H1 (cell line): ENCODE measurements at regions not wholly inside any gene's neighbourhood (a gene's known extent, or its start where the extent isn't known, plus 50 kb on each side); places are given as distances from the start of the nearest gene placed in this dataset.

ENCODE experiments used
- CTCF ChIA-PET: fragments of 300-600 bp; sonication (Branson Sonifier 250); formaldehyde crosslinking; loops from one replicate; lab custom pipeline; 2021; ENCODE audit not compliant: partially characterized antibody; lab: Charles Lee
- POLR2A ChIA-PET: fragments of 300-600 bp; sonication (Branson Sonifier 250); formaldehyde crosslinking; loops from one replicate; lab custom pipeline; 2021; ENCODE audit warnings: inconsistent platforms; ENCODE audit not compliant: partially characterized antibody; lab: Charles Lee
- DNase-seq, 2 experiments: peaks; one replicate each; pipeline versions ENCODE4 v3.0.0 to v3.0.0-alpha.2; 2010 to 2022; ENCODE audit warnings: low spot score in 2 of 2, low read depth in 1 of 2, mixed read lengths in 1 of 2
- FAIRE-seq: peaks from 2 replicates; lab custom pipeline; 2011; peaks lifted over from hg19 to GRCh38; lab: Jason Lieb, UNC
- H2AFZ ChIP-seq: 2 replicates; pipeline ENCODE4 v1.8.1; 2012; ENCODE audit warnings: low read length, inconsistent platforms
- H2AK5ac ChIP-seq: 2 replicates; pipeline ENCODE4 v1.6.1; 2013; ENCODE audit warnings: low read depth, low read length
- H2BK120ac ChIP-seq: replicated peaks from 2 replicates; pipeline ENCODE3; 2013; ENCODE audit warnings: low read depth, low read length, inconsistent platforms
- H2BK12ac ChIP-seq: 2 replicates; pipeline ENCODE4 v1.6.1; 2013; ENCODE audit warnings: low read depth, low read length
- H2BK15ac ChIP-seq: 2 replicates; pipeline ENCODE4 v1.6.1; 2013; ENCODE audit warnings: low read length
- H2BK20ac ChIP-seq: 2 replicates; pipeline ENCODE4 v1.6.1; 2013; ENCODE audit warnings: low read length
- H2BK5ac ChIP-seq: 2 replicates; pipeline ENCODE4 v1.6.1; 2013; ENCODE audit warnings: low read depth, low read length
- H3K14ac ChIP-seq: 2 replicates; pipeline ENCODE4 v1.6.1; 2013; ENCODE audit warnings: inconsistent platforms; ENCODE audit not compliant: insufficient read length
- H3K18ac ChIP-seq: 2 replicates; pipeline ENCODE4 v1.6.1; 2013; ENCODE audit warnings: low read length; ENCODE audit errors: extremely low read depth
- H3K23ac ChIP-seq: 2 replicates; pipeline ENCODE4 v1.6.1; 2013; ENCODE audit warnings: inconsistent platforms; ENCODE audit not compliant: insufficient read length
- H3K23me2 ChIP-seq: 2 replicates; pipeline ENCODE4 v1.6.1; 2013; ENCODE audit warnings: low read depth, low read length
- H3K27ac ChIP-seq: 2 replicates; pipeline ENCODE4 v1.6.1; 2011; ENCODE audit warnings: low read depth, low read length, inconsistent platforms
- H3K27me3 ChIP-seq, 4 experiments: replicated peaks in 1 of 4; 1 replicate in 1 of 4; 2 replicates in 3 of 4; pipeline versions ENCODE4 v1.6.1 to v1.8.1; 2011 to 2013; ENCODE audit warnings: low read length in 3 of 4, mild to moderate bottlenecking in 3 of 4, inconsistent platforms in 2 of 4, mixed read lengths in 2 of 4, moderate library complexity in 1 of 4; ENCODE audit not compliant: control insufficient read depth in 3 of 4, insufficient read depth in 3 of 4; ENCODE audit errors: extremely low read depth in 1 of 4
- H3K36me3 ChIP-seq, 4 experiments: 2 replicates each; pipeline versions ENCODE4 v1.6.1 to v1.8.1; 2011 to 2013; ENCODE audit warnings: mild to moderate bottlenecking in 4 of 4, low read length in 3 of 4, moderate library complexity in 2 of 4, control low read depth in 1 of 4, inconsistent platforms in 1 of 4; ENCODE audit not compliant: insufficient read depth in 4 of 4, control insufficient read depth in 2 of 4
- H3K4ac ChIP-seq: replicated peaks from 2 replicates; pipeline ENCODE3; 2013; ENCODE audit warnings: low read length, low read depth, mixed read lengths, inconsistent platforms; ENCODE audit not compliant: insufficient read length
- H3K4me1 ChIP-seq, 4 experiments: replicated peaks in 1 of 4; 1 replicate in 1 of 4; 2 replicates in 3 of 4; pipeline versions ENCODE4 v1.6.1 to v1.8.1; 2011 to 2013; ENCODE audit warnings: low read length in 3 of 4, inconsistent platforms in 2 of 4, mixed read lengths in 1 of 4; ENCODE audit not compliant: insufficient read depth in 4 of 4, control insufficient read depth in 3 of 4
- H3K4me2 ChIP-seq, 2 experiments: 2 replicates each; pipeline versions ENCODE4 v1.6.1 to v1.8.1; 2011 to 2013; ENCODE audit warnings: low read depth in 2 of 2, low read length in 2 of 2, control low read depth in 1 of 2, inconsistent platforms in 1 of 2, mild to moderate bottlenecking in 1 of 2; ENCODE audit not compliant: insufficient read depth in 1 of 2
- H3K4me3 ChIP-seq, 4 experiments: fragments of 200-600, 300-600 bp in 1 of 4; sonication (generic), shearing (Covaris generic), sonication (Bioruptor Twin) in 1 of 4; 2 replicates each; pipeline versions ENCODE4 v1.5.1 to v1.8.1; 2011 to 2016; ENCODE audit warnings: low read length in 4 of 4, low read depth in 3 of 4, control low read depth in 2 of 4, inconsistent platforms in 2 of 4, mild to moderate bottlenecking in 2 of 4, mixed read lengths in 1 of 4, moderate library complexity in 1 of 4; ENCODE audit not compliant: insufficient read depth in 2 of 4; ENCODE audit errors: extremely low read depth in 1 of 4
- H3K56ac ChIP-seq: replicated peaks from 2 replicates; pipeline ENCODE3; 2013; ENCODE audit warnings: low read depth, mild to moderate bottlenecking, mixed read lengths, low read length, inconsistent platforms; ENCODE audit not compliant: insufficient read length
- H3K79me1 ChIP-seq: 2 replicates; pipeline ENCODE4 v1.6.1; 2013; ENCODE audit warnings: low read depth, low read length, control low read depth
- H3K79me2 ChIP-seq, 2 experiments: 2 replicates each; pipeline versions ENCODE4 v1.6.1 to v1.8.1; 2012 to 2013; ENCODE audit warnings: low read length in 2 of 2, mild to moderate bottlenecking in 2 of 2, inconsistent platforms in 1 of 2; ENCODE audit not compliant: insufficient read depth in 2 of 2, control insufficient read depth in 1 of 2
- H3K9ac ChIP-seq, 4 experiments: replicated peaks in 1 of 4; 1 replicate in 1 of 4; 2 replicates in 3 of 4; pipeline versions ENCODE4 v1.6.1 to v1.8.1; 2011 to 2013; ENCODE audit warnings: low read depth in 3 of 4, low read length in 3 of 4, control low read depth in 2 of 4, mild to moderate bottlenecking in 2 of 4, moderate library complexity in 2 of 4, inconsistent platforms in 1 of 4; ENCODE audit errors: extremely low read depth in 1 of 4
- H3K9me3 ChIP-seq, 2 experiments: 2 replicates each; pipeline versions ENCODE4 v1.6.1 to v1.8.1; 2012 to 2013; ENCODE audit warnings: mild to moderate bottlenecking in 2 of 2, moderate library complexity in 2 of 2, control low read depth in 1 of 2, inconsistent platforms in 1 of 2, low read depth in 1 of 2, low read length in 1 of 2, mixed read lengths in 1 of 2; ENCODE audit not compliant: insufficient read depth in 2 of 2
- H4K20me1 ChIP-seq, 2 experiments: replicated peaks in 1 of 2; 2 replicates each; pipeline versions ENCODE3 to v1.8.1; 2011 to 2013; ENCODE audit warnings: inconsistent platforms in 2 of 2, low read length in 2 of 2, mild to moderate bottlenecking in 1 of 2; ENCODE audit not compliant: insufficient read depth in 2 of 2, control insufficient read depth in 1 of 2
- H4K5ac ChIP-seq: 2 replicates; pipeline ENCODE4 v1.6.1; 2013; ENCODE audit warnings: low read length, low read depth, mixed read lengths, inconsistent platforms; ENCODE audit not compliant: insufficient read length
- H4K8ac ChIP-seq: 2 replicates; pipeline ENCODE4 v1.8.0; 2013; ENCODE audit warnings: mild to moderate bottlenecking, moderate library complexity, low read length, inconsistent platforms; ENCODE audit not compliant: insufficient read depth; ENCODE audit errors: extremely low read depth
- H4K91ac ChIP-seq: replicated peaks from 2 replicates; pipeline ENCODE3; 2013; ENCODE audit warnings: low read length, mixed read lengths, inconsistent platforms; ENCODE audit not compliant: insufficient read length
- ASH2L ChIP-seq: fragments of 200-600, 300-600 bp; sonication (generic); IDR thresholded peaks from one replicate; pipeline ENCODE4 v1.7.1; 2017; ENCODE audit warnings: low read length
- BRCA1 ChIP-seq: IDR thresholded peaks from 2 replicates; pipeline ENCODE4 v1.6.1; 2012; ENCODE audit warnings: low read depth, low read length, improper control_type of control experiment
- CREB1 ChIP-seq: IDR thresholded peaks from 2 replicates; pipeline ENCODE4 v1.6.1; 2012; ENCODE audit warnings: inconsistent platforms
- E2F6 ChIP-seq: IDR thresholded peaks from 2 replicates; pipeline ENCODE4 v1.6.1; 2012; ENCODE audit warnings: inconsistent platforms
- JUND ChIP-seq: IDR thresholded peaks from 2 replicates; pipeline ENCODE4 v1.6.1; 2011; ENCODE audit warnings: mild to moderate bottlenecking, improper control_type of control experiment, low read length
- MAFK ChIP-seq: IDR thresholded peaks from 2 replicates; pipeline ENCODE4 v1.6.1; 2012; ENCODE audit warnings: low read depth, mild to moderate bottlenecking, improper control_type of control experiment, low read length
- POU5F1 ChIP-seq: IDR thresholded peaks from 2 replicates; pipeline ENCODE4 v1.6.1; 2011; ENCODE audit warnings: low read depth, mild to moderate bottlenecking, low read length, moderate library complexity
- RNF2 ChIP-seq: fragments of 200-900, 300-1000 bp; sonication (generic); IDR thresholded peaks from 2 replicates; pipeline ENCODE4 v1.7.1; 2016; ENCODE audit warnings: borderline replicate concordance, low read depth, mild to moderate bottlenecking, antibody characterized with exemption, low read length; ENCODE audit not compliant: poor library complexity, severe bottlenecking; ENCODE audit errors: missing control alignments
- SIRT6 ChIP-seq: IDR thresholded peaks from one replicate; pipeline ENCODE4 v1.7.1; 2012; ENCODE audit warnings: low read length, inconsistent platforms
- SP1 ChIP-seq: IDR thresholded peaks from 2 replicates; pipeline ENCODE4 v1.6.1; 2011; ENCODE audit warnings: low read depth, low read length
- SP2 ChIP-seq: IDR thresholded peaks from 2 replicates; pipeline ENCODE4 v1.6.1; 2012; ENCODE audit warnings: mild to moderate bottlenecking, low read length, inconsistent platforms
- TAF1 ChIP-seq: IDR thresholded peaks from 2 replicates; pipeline ENCODE4 v1.6.1; 2011; ENCODE audit warnings: mild to moderate bottlenecking, low read depth, low read length
- TEAD4 ChIP-seq: IDR thresholded peaks from 2 replicates; pipeline ENCODE4 v1.6.1; 2012; ENCODE audit warnings: low read depth, low read length, inconsistent platforms, mixed read lengths
- WGBS, 2 experiments: shearing (Covaris generic) in 1 of 2; methylation state at CpG; one replicate each; pipeline versions ENCODE4 v1.1.6 to v1.1.7; 2013 to 2015; ENCODE audit warnings: low lambda C conversion rate in 2 of 2, mixed read lengths in 2 of 2, inconsistent platforms in 1 of 2, low coverage in 1 of 2, missing lambda C conversion rate in 1 of 2; ENCODE audit not compliant: insufficient replicate concordance in 2 of 2, insufficient coverage in 1 of 2, insufficient read length in 1 of 2; ENCODE audit errors: extremely low coverage in 1 of 2, missing lambda C conversion rate in 1 of 2; 5-methylcytosine and 5-hydroxymethylcytosine counted together
- TF ChIP-seq, protein P1 (sequence below): IDR thresholded peaks from 2 replicates; pipeline ENCODE4 v1.6.1; 2012; ENCODE audit warnings: inconsistent platforms

DNA sequence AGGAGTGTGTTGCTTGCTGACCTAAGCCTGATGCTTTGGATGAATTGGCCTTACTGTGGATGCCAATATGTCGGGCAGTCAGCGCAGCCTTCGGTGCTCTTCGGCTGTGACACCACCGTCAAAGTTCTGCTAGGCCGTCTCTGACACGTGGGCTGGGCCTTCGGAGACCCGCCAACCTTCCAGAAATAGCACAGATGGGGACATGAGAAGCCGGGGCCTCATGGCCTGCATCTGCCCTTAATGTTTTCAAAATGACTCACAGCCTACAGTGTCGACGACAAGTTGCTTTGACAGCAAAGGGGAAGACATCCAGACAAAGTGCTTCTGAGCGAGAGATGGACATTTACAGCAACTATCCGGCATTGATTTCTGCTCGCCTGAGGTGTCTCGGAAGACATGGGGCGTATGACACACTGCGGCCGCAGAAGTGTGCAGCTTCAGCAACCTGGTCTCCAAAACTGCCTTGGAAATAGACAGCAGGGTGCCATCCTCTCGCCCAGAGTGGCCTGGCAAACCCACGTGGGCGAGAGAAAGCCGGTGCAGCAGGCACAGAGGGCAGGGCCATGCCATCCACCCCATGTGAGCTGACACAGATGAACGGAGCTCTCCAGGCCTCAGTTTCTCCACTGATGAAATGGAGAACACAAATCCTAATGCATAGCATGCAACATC lies 94.0 kb upstream of the PPP2R2D start:
- H3K14ac ChIP-seq = no peak overlapping the region
- TF ChIP-seq MAFK (no peak), JUND (no peak), TAF1 (no peak), RNF2 (no peak), POU5F1 (no peak), CREB1 (no peak), SIRT6 (no peak), SP2 (no peak), ASH2L (no peak), BRCA1 (no peak), E2F6 (no peak), SP1 (no peak), TEAD4 (no peak)
- TF ChIP-seq, protein P1, sequence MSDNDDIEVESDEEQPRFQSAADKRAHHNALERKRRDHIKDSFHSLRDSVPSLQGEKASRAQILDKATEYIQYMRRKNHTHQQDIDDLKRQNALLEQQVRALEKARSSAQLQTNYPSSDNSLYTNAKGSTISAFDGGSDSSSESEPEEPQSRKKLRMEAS = no peak

More for the DNA sequence above, 94.0 kb upstream of the PPP2R2D start:
- H3K18ac ChIP-seq = peak overlapping the region; percentile 19; the same call in 1 of the 2 replicates
- no peak overlapping the region for H3K4ac ChIP-seq
- peaks cover 0 to 7% (median 1%) of the 10 kb centered on the region in 4 experiments; a peak in 3 of 7 replicates for H3K4me1 ChIP-seq
- 0 out of 2 replicates have a peak overlapping the region, but pooled peaks have one; percentile 50 for H2BK12ac ChIP-seq
- 0 out of 2 replicates have a peak overlapping the region, but pooled peaks have one; percentile 24 for H2BK5ac ChIP-seq
- no peaks in the 10 kb centered on the region for H3K9me3 ChIP-seq
- no peaks in the 10 kb centered on the region for H3K79me2 ChIP-seq
- DNase-seq = peak in 1 of 2 experiments; percentile 19
- H3K56ac ChIP-seq = no peak overlapping the region
- ChIA-PET POLR2A (no interaction called here), CTCF (interaction anchor here (0.6 to 2.0 kb wide), 4 partner anchors 19 to 237 kb away, joined by 3 to 4 read pairs (median 4); no protein-coding TSS in a partner anchor)
- no peaks in the 10 kb centered on the region for H3K36me3 ChIP-seq
- no peaks in the 10 kb centered on the region for H3K23me2 ChIP-seq
- H2AK5ac ChIP-seq = no peak overlapping the region
- H3K27me3 ChIP-seq = no peaks in the 10 kb centered on the region; a peak in 1 of 7 replicates
- no peak overlapping the region for H3K27ac ChIP-seq
- no peak overlapping the region for H3K4me3 ChIP-seq
- no peak overlapping the region for H3K4me2 ChIP-seq
- H4K8ac ChIP-seq = no peak overlapping the region
- no peak overlapping the region for H2AFZ ChIP-seq
- peak overlapping the region; percentile 42 for H4K91ac ChIP-seq
- H4K20me1 ChIP-seq = peaks cover 0 to 2% of the 10 kb centered on the region in 2 experiments
- FAIRE-seq = no peak
- WGBS, 2 experiments = 89% methylated on average over 24 of the region's 24 CpGs; no CpG with 5 or more reads in 1 of the 2 experiments
- H2BK120ac ChIP-seq = no peak overlapping the region
- no peak overlapping the region; the same call in 1 of the 2 replicates for H2BK15ac ChIP-seq
- H4K5ac ChIP-seq = no peak overlapping the region
- no peaks in the 10 kb centered on the region for H3K79me1 ChIP-seq
- H2BK20ac ChIP-seq = no peak overlapping the region
- no peak overlapping the region for H3K23ac ChIP-seq
- no peak overlapping the region for H3K9ac ChIP-seq
